ENCODE measurements at regions not wholly inside any gene's neighbourhood (a gene's known extent, or its start where the extent isn't known, plus 50 kb on each side); places are given as distances from the start of the nearest gene placed in this dataset.

DNA sequence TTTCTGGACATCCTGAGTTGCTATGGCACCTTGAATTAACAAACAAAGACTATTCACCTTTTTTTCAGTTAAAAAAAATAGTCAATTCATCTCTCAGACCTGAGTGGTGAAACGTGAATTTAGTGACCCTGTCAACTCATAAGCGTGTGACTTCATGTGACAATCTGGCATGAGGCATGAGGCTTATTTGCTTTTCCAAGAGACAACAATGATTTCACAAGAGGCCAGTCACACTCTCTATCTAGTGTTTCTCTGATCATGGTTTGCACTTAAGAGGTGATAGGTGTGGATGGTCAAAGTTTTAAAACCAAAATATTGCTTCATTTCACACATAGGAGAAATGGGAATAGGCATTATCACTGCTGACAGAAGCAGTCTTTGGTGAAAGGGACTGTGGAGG lies 559.6 kb upstream of the ACO1 start:
- Histone ChIP-seq H2AFZ (ENCODE audit: low read length) (no peak overlapping the region), H3K27me3 (replicated peaks; ENCODE audit: insufficient read depth, low read length) (no peaks in the 10 kb centered on the region), H3K4me1 (ENCODE audit: low read length) (no peaks in the 10 kb centered on the region), H3K4me3 (ENCODE audit: low read length) (no peak overlapping the region), H3K79me2 (ENCODE audit: low read length) (no peaks in the 10 kb centered on the region), H3K4me2 (ENCODE audit: low read depth, low read length) (no peak overlapping the region), H3K9me2 (replicated peaks; ENCODE audit: insufficient read depth, low read length) (no peaks in the 10 kb centered on the region), H3K9ac (ENCODE audit: low read length) (no peak overlapping the region), H3K27ac (ENCODE audit: low read length) (no peak overlapping the region), H3K36me3 (replicated peaks; ENCODE audit: insufficient read depth, low read length) (no peaks in the 10 kb centered on the region), H3K9me3 (replicated peaks; ENCODE audit: insufficient read depth, low read length) (no peaks in the 10 kb centered on the region), H3F3A (ENCODE audit: insufficient read depth, low read length) (no peaks in the 10 kb centered on the region), H4K20me1 (ENCODE audit: insufficient read depth, low read length) (no peaks in the 10 kb centered on the region)
- no peak for DNase-seq
- TF ChIP-seq EZH2 (optimal IDR thresholded peaks at IDR 0.05; ENCODE audit: low read depth, low read length) (no peak), EZH2phosphoT487 (IDR thresholded peaks at IDR 0.05; ENCODE audit: low read length) (no peak), CTCF (IDR thresholded peaks at IDR 0.05; ENCODE audit: low read length) (no peak)

DNA sequence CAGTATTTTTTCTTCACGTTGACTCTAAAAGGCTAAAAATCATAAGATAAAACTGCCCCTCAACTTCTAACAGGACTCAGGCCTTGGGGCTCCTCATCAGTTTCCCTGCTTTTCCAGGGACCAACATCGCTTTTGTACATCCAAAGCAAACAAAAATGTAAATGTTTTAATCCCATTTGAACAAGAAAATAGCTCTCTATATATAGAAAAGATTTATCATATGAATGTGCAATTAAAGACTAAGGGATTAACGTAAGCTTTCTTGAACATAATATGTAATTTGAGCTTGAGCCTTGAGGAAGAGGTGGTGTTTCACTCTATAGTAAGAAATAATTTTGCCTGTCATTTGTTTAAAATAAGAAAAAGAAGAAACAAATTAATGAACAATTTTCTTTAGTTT lies 547.2 kb upstream of the ACO1 start:
- DNase-seq, result no peak
- H2AFZ ChIP-seq (ENCODE audit: low read length), result no peak overlapping the region
- H3K36me3 ChIP-seq (replicated peaks; ENCODE audit: insufficient read depth, low read length), result no peaks in the 10 kb centered on the region
- no peaks in the 10 kb centered on the region for H4K20me1 ChIP-seq (ENCODE audit: insufficient read depth, low read length)
- H3K4me1 ChIP-seq (ENCODE audit: low read length), result no peaks in the 10 kb centered on the region
- H3K27ac ChIP-seq (ENCODE audit: low read length), result no peak overlapping the region
- no peaks in the 10 kb centered on the region for H3F3A ChIP-seq (ENCODE audit: insufficient read depth, low read length)
- no peaks in the 10 kb centered on the region for H3K27me3 ChIP-seq (replicated peaks; ENCODE audit: insufficient read depth, low read length)
- TF ChIP-seq EZH2 (optimal IDR thresholded peaks at IDR 0.05; ENCODE audit: low read depth, low read length), result no peak
- TF ChIP-seq EZH2phosphoT487 (IDR thresholded peaks at IDR 0.05; ENCODE audit: low read length), result no peak
- no peak for TF ChIP-seq CTCF (IDR thresholded peaks at IDR 0.05; ENCODE audit: low read length)
- no peaks in the 10 kb centered on the region for H3K9me2 ChIP-seq (replicated peaks; ENCODE audit: insufficient read depth, low read length)
- no peaks in the 10 kb centered on the region for H3K79me2 ChIP-seq (ENCODE audit: low read length)
- H3K9ac ChIP-seq (ENCODE audit: low read length), result no peak overlapping the region
- no peak overlapping the region for H3K4me3 ChIP-seq (ENCODE audit: low read length)
- no peaks in the 10 kb centered on the region for H3K9me3 ChIP-seq (replicated peaks; ENCODE audit: insufficient read depth, low read length)
- H3K4me2 ChIP-seq (ENCODE audit: low read depth, low read length), result no peak overlapping the region

- no peaks in the 10 kb centered on the region for H3K79me2 ChIP-seq (ENCODE audit: low read length)
- no peaks in the 10 kb centered on the region for H3K9me2 ChIP-seq (replicated peaks; ENCODE audit: insufficient read depth, low read length)
- H3K9me3 ChIP-seq (replicated peaks; ENCODE audit: insufficient read depth, low read length), result no peaks in the 10 kb centered on the region
- no peaks in the 10 kb centered on the region for H4K20me1 ChIP-seq (ENCODE audit: insufficient read depth, low read length)
- DNase-seq, result peak; percentile 16
- H3K27ac ChIP-seq (ENCODE audit: low read length), result no peak overlapping the region
- H3K27me3 ChIP-seq (replicated peaks; ENCODE audit: insufficient read depth, low read length), result no peaks in the 10 kb centered on the region
- H3K4me1 ChIP-seq (ENCODE audit: low read length), result no peaks in the 10 kb centered on the region
- H3K36me3 ChIP-seq (replicated peaks; ENCODE audit: insufficient read depth, low read length), result no peaks in the 10 kb centered on the region
- H3K9ac ChIP-seq (ENCODE audit: low read length), result no peak overlapping the region
- H2AFZ ChIP-seq (ENCODE audit: low read length), result no peak overlapping the region
- H3K4me3 ChIP-seq (ENCODE audit: low read length), result no peak overlapping the region
- no peaks in the 10 kb centered on the region for H3F3A ChIP-seq (ENCODE audit: insufficient read depth, low read length)
- H3K4me2 ChIP-seq (ENCODE audit: low read depth, low read length), result no peak overlapping the region
- peak; percentile 21; the same call in 1 of the 2 replicates for TF ChIP-seq CTCF (IDR thresholded peaks at IDR 0.05; ENCODE audit: low read length)
- no peak for TF ChIP-seq EZH2phosphoT487 (IDR thresholded peaks at IDR 0.05; ENCODE audit: low read length)
- TF ChIP-seq EZH2 (optimal IDR thresholded peaks at IDR 0.05; ENCODE audit: low read depth, low read length), result no peak
Measured at GRCh38 chr9:31839273-31839672, 545.2 kb upstream of the ACO1 start.
